Stimulated activated naive CD8-positive, alpha-beta T cell treated with anti-CD3 and anti-CD28 coated beads, Interleukin-15, Interleukin-2, amounts not matched to agents 100 ng/mL and 50 ng/mL, for 24 hours (primary cell): ENCODE measurements at regions not wholly inside any gene's neighbourhood (a gene's known extent, or its start where the extent isn't known, plus 50 kb on each side); places are given as distances from the start of the nearest gene placed in this dataset.

Experiments
- H3K27ac Mint-ChIP-seq: one replicate; pipeline ENCODE4 v1.8.0; 2021; ENCODE audit warnings: mild to moderate bottlenecking, mixed read lengths
- H3K27me3 Mint-ChIP-seq: one replicate; pipeline ENCODE4 v1.8.0; 2021; ENCODE audit warnings: mixed read lengths
- H3K36me3 Mint-ChIP-seq: one replicate; pipeline ENCODE4 v1.8.0; 2021; ENCODE audit warnings: low read depth, mixed read lengths
- H3K4me1 Mint-ChIP-seq: one replicate; pipeline ENCODE4 v1.8.0; 2021; ENCODE audit warnings: low read depth, mixed read lengths
- H3K4me3 Mint-ChIP-seq: one replicate; pipeline ENCODE4 v1.8.0; 2021; ENCODE audit warnings: mild to moderate bottlenecking, mixed read lengths
- H3K9me3 Mint-ChIP-seq: one replicate; pipeline ENCODE4 v1.8.0; 2021; ENCODE audit warnings: mixed read lengths

- Mint-ChIP-seq H3K36me3 (no peaks in the 10 kb centered on the region), H3K27ac (no peak overlapping the region), H3K9me3 (no peaks in the 10 kb centered on the region), H3K4me1 (peaks cover 3% of the 10 kb centered on the region), H3K4me3 (no peak overlapping the region), H3K27me3 (no peaks in the 10 kb centered on the region)
Measured at GRCh38 chr19:28495046-28495445, 717.9 kb downstream of the UQCRFS1 start.

GRCh38 chr19:28494461-28494860 lies 718.5 kb downstream of the UQCRFS1 start:
- Mint-ChIP-seq H3K4me1 (peaks cover 3% of the 10 kb centered on the region), H3K27ac (no peak overlapping the region), H3K4me3 (no peak overlapping the region), H3K36me3 (no peaks in the 10 kb centered on the region), H3K27me3 (no peaks in the 10 kb centered on the region), H3K9me3 (no peaks in the 10 kb centered on the region)

- Mint-ChIP-seq H3K27ac (no peak overlapping the region), H3K4me1 (peaks cover 3% of the 10 kb centered on the region), H3K36me3 (no peaks in the 10 kb centered on the region), H3K27me3 (no peaks in the 10 kb centered on the region), H3K9me3 (no peaks in the 10 kb centered on the region), H3K4me3 (no peak overlapping the region)
Measured at GRCh38 chr19:28493884-28494283, 719.1 kb downstream of the UQCRFS1 start.

- Mint-ChIP-seq H3K9me3 (no peaks in the 10 kb centered on the region), H3K4me1 (peaks cover 4% of the 10 kb centered on the region), H3K36me3 (no peaks in the 10 kb centered on the region), H3K4me3 (no peak overlapping the region), H3K27me3 (no peaks in the 10 kb centered on the region), H3K27ac (no peak overlapping the region)
Measured at GRCh38 chr19:28492621-28493020, 720.3 kb downstream of the UQCRFS1 start.

- H3K9me3 Mint-ChIP-seq, result no peaks in the 10 kb centered on the region
- peaks cover 6% of the 10 kb centered on the region for H3K4me1 Mint-ChIP-seq
- no peaks in the 10 kb centered on the region for H3K27me3 Mint-ChIP-seq
- H3K4me3 Mint-ChIP-seq, result no peak overlapping the region
- H3K27ac Mint-ChIP-seq, result no peak overlapping the region
- H3K36me3 Mint-ChIP-seq, result no peaks in the 10 kb centered on the region
Measured at GRCh38 chr19:28492201-28492600, 720.8 kb downstream of the UQCRFS1 start.

GRCh38 chr19:28489776-28490175 lies 723.2 kb downstream of the UQCRFS1 start:
- Mint-ChIP-seq H3K4me1 (peaks cover 11% of the 10 kb centered on the region), H3K9me3 (no peaks in the 10 kb centered on the region), H3K4me3 (no peak overlapping the region), H3K36me3 (no peaks in the 10 kb centered on the region), H3K27ac (no peak overlapping the region), H3K27me3 (no peaks in the 10 kb centered on the region)

GRCh38 chr19:28489126-28489660 lies 723.8 kb downstream of the UQCRFS1 start:
- no peaks in the 10 kb centered on the region for H3K36me3 Mint-ChIP-seq
- H3K4me3 Mint-ChIP-seq, result no peak overlapping the region
- H3K27ac Mint-ChIP-seq, result no peak overlapping the region
- H3K27me3 Mint-ChIP-seq, result no peaks in the 10 kb centered on the region
- H3K4me1 Mint-ChIP-seq, result peaks cover 11% of the 10 kb centered on the region
- H3K9me3 Mint-ChIP-seq, result no peaks in the 10 kb centered on the region

- peaks cover 15% of the 10 kb centered on the region for H3K4me1 Mint-ChIP-seq
- no peaks in the 10 kb centered on the region for H3K27me3 Mint-ChIP-seq
- no peaks in the 10 kb centered on the region for H3K9me3 Mint-ChIP-seq
- no peak overlapping the region for H3K4me3 Mint-ChIP-seq
- no peak overlapping the region for H3K27ac Mint-ChIP-seq
- H3K36me3 Mint-ChIP-seq, result no peaks in the 10 kb centered on the region
Measured at GRCh38 chr19:28487999-28488398, 725.0 kb downstream of the UQCRFS1 start.

- Mint-ChIP-seq H3K4me3 (no peak overlapping the region), H3K27me3 (no peaks in the 10 kb centered on the region), H3K36me3 (no peaks in the 10 kb centered on the region), H3K27ac (no peak overlapping the region), H3K4me1 (peaks cover 15% of the 10 kb centered on the region), H3K9me3 (no peaks in the 10 kb centered on the region)
Measured at GRCh38 chr19:28486926-28487325, 726.0 kb downstream of the UQCRFS1 start.

- H3K4me3 Mint-ChIP-seq, result no peak overlapping the region
- H3K27me3 Mint-ChIP-seq, result no peaks in the 10 kb centered on the region
- H3K36me3 Mint-ChIP-seq, result no peaks in the 10 kb centered on the region
- H3K27ac Mint-ChIP-seq, result no peak overlapping the region
- H3K4me1 Mint-ChIP-seq, result peaks cover 15% of the 10 kb centered on the region
- no peaks in the 10 kb centered on the region for H3K9me3 Mint-ChIP-seq
Measured at GRCh38 chr19:28486473-28486872, 726.5 kb downstream of the UQCRFS1 start.

GRCh38 chr19:28485292-28485691 lies 727.7 kb downstream of the UQCRFS1 start:
- peaks cover 22% of the 10 kb centered on the region for H3K4me1 Mint-ChIP-seq
- H3K27me3 Mint-ChIP-seq, result no peaks in the 10 kb centered on the region
- no peaks in the 10 kb centered on the region for H3K9me3 Mint-ChIP-seq
- no peaks in the 10 kb centered on the region for H3K36me3 Mint-ChIP-seq
- no peak overlapping the region for H3K27ac Mint-ChIP-seq
- H3K4me3 Mint-ChIP-seq, result no peak overlapping the region

GRCh38 chr19:28483197-28483596 lies 729.8 kb downstream of the UQCRFS1 start:
- Mint-ChIP-seq H3K27me3 (no peaks in the 10 kb centered on the region), H3K4me1 (peaks cover 22% of the 10 kb centered on the region), H3K4me3 (no peak overlapping the region), H3K9me3 (no peaks in the 10 kb centered on the region), H3K27ac (no peak overlapping the region), H3K36me3 (no peaks in the 10 kb centered on the region)

GRCh38 chr19:28482221-28482620 lies 730.7 kb downstream of the UQCRFS1 start:
- Mint-ChIP-seq H3K4me3 (no peak overlapping the region), H3K4me1 (peaks cover 16% of the 10 kb centered on the region), H3K9me3 (no peaks in the 10 kb centered on the region), H3K27me3 (no peaks in the 10 kb centered on the region), H3K27ac (no peak overlapping the region), H3K36me3 (no peaks in the 10 kb centered on the region)

- Mint-ChIP-seq H3K4me3 (no peak overlapping the region), H3K4me1 (peaks cover 16% of the 10 kb centered on the region), H3K36me3 (no peaks in the 10 kb centered on the region), H3K27me3 (no peaks in the 10 kb centered on the region), H3K27ac (no peak overlapping the region), H3K9me3 (no peaks in the 10 kb centered on the region)
Measured at GRCh38 chr19:28481674-28482073, 731.3 kb downstream of the UQCRFS1 start.

- no peaks in the 10 kb centered on the region for H3K27me3 Mint-ChIP-seq
- peaks cover 4% of the 10 kb centered on the region for H3K4me1 Mint-ChIP-seq
- no peaks in the 10 kb centered on the region for H3K9me3 Mint-ChIP-seq
- no peak overlapping the region for H3K4me3 Mint-ChIP-seq
- H3K27ac Mint-ChIP-seq, result no peak overlapping the region
- H3K36me3 Mint-ChIP-seq, result no peaks in the 10 kb centered on the region
Measured at GRCh38 chr19:28475525-28475924, 737.4 kb downstream of the UQCRFS1 start.

GRCh38 chr19:28472843-28473242 lies 740.1 kb downstream of the UQCRFS1 start:
- no peak overlapping the region for H3K27ac Mint-ChIP-seq
- H3K36me3 Mint-ChIP-seq, result no peaks in the 10 kb centered on the region
- H3K9me3 Mint-ChIP-seq, result no peaks in the 10 kb centered on the region
- H3K4me3 Mint-ChIP-seq, result no peak overlapping the region
- H3K27me3 Mint-ChIP-seq, result no peaks in the 10 kb centered on the region
- H3K4me1 Mint-ChIP-seq, result peaks cover 30% of the 10 kb centered on the region
